Activated CD8-positive, alpha-beta memory T cell treated with anti-CD3 and anti-CD28 coated beads, Interleukin-2, amount 10 ng/mL, durations not matched to agents 7 days and 5 days (primary cell): ENCODE measurements at regions not wholly inside any gene's neighbourhood (a gene's known extent, or its start where the extent isn't known, plus 50 kb on each side); places are given as distances from the start of the nearest gene placed in this dataset.

ENCODE experiments used
- ATAC-seq: fragments of 150-1000 bp; cut with Tn5 transposase; one replicate; pipeline ENCODE4 v1.10.0; 2021; ENCODE audit warnings: moderate library complexity
- CTCF ChIA-PET: fragments of 350-600 bp; sonication (Branson Sonifier 250); formaldehyde crosslinking; loops from one replicate; lab custom pipeline; 2021; ENCODE audit warnings: antibody characterized with exemption; lab: Charles Lee
- DNase-seq: peaks from one replicate; pipeline ENCODE4 v3.0.0-alpha.2; 2020
- H3K27ac Mint-ChIP-seq: one replicate; pipeline ENCODE4 v1.8.0; 2021; ENCODE audit warnings: mild to moderate bottlenecking, mixed read lengths
- H3K27me3 Mint-ChIP-seq: one replicate; pipeline ENCODE4 v1.8.0; 2021; ENCODE audit warnings: mixed read lengths
- H3K36me3 Mint-ChIP-seq: one replicate; pipeline ENCODE4 v1.8.0; 2021; ENCODE audit warnings: mild to moderate bottlenecking, mixed read lengths
- H3K4me1 Mint-ChIP-seq: one replicate; pipeline ENCODE4 v1.8.0; 2021; ENCODE audit warnings: mixed read lengths
- H3K4me3 Mint-ChIP-seq: one replicate; pipeline ENCODE4 v1.8.0; 2021; ENCODE audit warnings: mild to moderate bottlenecking, moderate library complexity, mixed read lengths
- H3K9me3 Mint-ChIP-seq: one replicate; pipeline ENCODE4 v1.8.0; 2022; ENCODE audit warnings: low read depth, mixed read lengths

DNA sequence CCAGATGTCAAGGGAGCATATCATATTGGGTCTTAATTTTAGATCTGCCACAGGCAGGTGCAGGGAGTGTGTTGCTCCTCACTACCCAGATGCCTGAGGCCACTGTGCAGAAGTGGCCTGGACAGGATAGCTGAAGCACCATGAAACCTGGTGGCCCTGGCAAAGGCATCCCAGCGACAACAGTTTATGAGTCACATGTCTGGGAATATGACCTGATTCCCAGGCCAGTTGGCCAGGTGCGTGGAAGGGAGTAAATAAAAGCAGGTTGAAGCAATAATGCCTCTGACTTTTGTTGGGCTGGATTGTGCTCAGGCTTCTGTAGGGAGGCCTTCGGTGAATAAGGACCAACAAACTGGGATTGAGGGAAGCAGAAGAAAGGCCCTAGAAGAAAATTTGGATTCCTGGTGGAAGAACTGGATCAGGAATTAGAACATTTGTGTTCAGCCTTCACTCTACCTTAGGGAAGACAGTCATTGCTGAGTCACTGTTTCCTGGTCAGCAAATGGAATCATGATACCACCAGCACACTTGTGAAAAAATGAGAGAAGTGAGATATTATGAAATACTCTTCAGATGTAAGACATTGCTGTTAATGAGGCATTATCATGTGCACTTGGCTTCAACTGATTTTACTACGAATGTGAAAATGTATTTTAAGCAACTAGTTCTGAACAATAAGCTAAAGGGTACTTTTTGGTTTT is 78.4 kb upstream of the ZNF516 start:
- CTCF ChIA-PET = interaction anchor here (0.5 to 0.7 kb wide), 2 partner anchors 175 to 229 kb away, joined by 3 read pairs; no protein-coding TSS in a partner anchor
- no peaks in the 10 kb centered on the region for H3K36me3 Mint-ChIP-seq
- H3K27me3 Mint-ChIP-seq = peaks cover 29% of the 10 kb centered on the region
- no peaks in the 10 kb centered on the region for H3K4me1 Mint-ChIP-seq
- H3K27ac Mint-ChIP-seq = no peak overlapping the region
- no peak overlapping the region for H3K4me3 Mint-ChIP-seq
- DNase-seq (no peak), ATAC-seq (no peak)
- H3K9me3 Mint-ChIP-seq = no peaks in the 10 kb centered on the region

GRCh38 chr18:76572518-76573247 is 77.6 kb upstream of the ZNF516 start:
- Mint-ChIP-seq H3K27me3 (peaks cover 24% of the 10 kb centered on the region), H3K4me1 (no peaks in the 10 kb centered on the region), H3K9me3 (no peaks in the 10 kb centered on the region), H3K27ac (no peak overlapping the region), H3K4me3 (no peak overlapping the region), H3K36me3 (no peaks in the 10 kb centered on the region)
- no peak for ATAC-seq
- DNase-seq = no peak
- CTCF ChIA-PET = interaction anchor here (0.7 kb wide), 1 partner anchor 174 kb away, joined by 3 read pairs; no protein-coding TSS in a partner anchor

GRCh38 chr18:76571689-76572088 is 76.6 kb upstream of the ZNF516 start:
- Mint-ChIP-seq H3K27me3 (peaks cover 24% of the 10 kb centered on the region), H3K36me3 (no peaks in the 10 kb centered on the region), H3K27ac (no peak overlapping the region), H3K9me3 (no peaks in the 10 kb centered on the region), H3K4me3 (no peak overlapping the region), H3K4me1 (no peaks in the 10 kb centered on the region)
- DNase-seq (no peak), ATAC-seq (no peak)
- CTCF ChIA-PET = no interaction called here

- H3K27me3 Mint-ChIP-seq = peaks cover 19% of the 10 kb centered on the region
- CTCF ChIA-PET = no interaction called here
- DNase-seq = no peak
- H3K4me3 Mint-ChIP-seq = no peak overlapping the region
- H3K4me1 Mint-ChIP-seq = no peaks in the 10 kb centered on the region
- no peaks in the 10 kb centered on the region for H3K36me3 Mint-ChIP-seq
- no peaks in the 10 kb centered on the region for H3K9me3 Mint-ChIP-seq
- no peak overlapping the region for H3K27ac Mint-ChIP-seq
- no peak for ATAC-seq
These were observed 75.8 kb upstream of the ZNF516 start for GRCh38 chr18:76570856-76571255.

GRCh38 chr18:76569644-76570419 is 74.8 kb upstream of the ZNF516 start:
- Mint-ChIP-seq H3K4me1 (no peaks in the 10 kb centered on the region), H3K36me3 (no peaks in the 10 kb centered on the region), H3K27me3 (peaks cover 18% of the 10 kb centered on the region), H3K27ac (no peak overlapping the region), H3K4me3 (no peak overlapping the region), H3K9me3 (no peaks in the 10 kb centered on the region)
- ATAC-seq = no peak
- no peak for DNase-seq
- CTCF ChIA-PET = no interaction called here

- H3K27me3 Mint-ChIP-seq = peaks cover 16% of the 10 kb centered on the region
- no peak overlapping the region for H3K4me3 Mint-ChIP-seq
- H3K36me3 Mint-ChIP-seq = no peaks in the 10 kb centered on the region
- H3K9me3 Mint-ChIP-seq = no peaks in the 10 kb centered on the region
- DNase-seq = no peak
- H3K4me1 Mint-ChIP-seq = no peaks in the 10 kb centered on the region
- no peak for ATAC-seq
- CTCF ChIA-PET = no interaction called here
- H3K27ac Mint-ChIP-seq = no peak overlapping the region
These were observed 73.7 kb upstream of the ZNF516 start for GRCh38 chr18:76568731-76569130.

DNA sequence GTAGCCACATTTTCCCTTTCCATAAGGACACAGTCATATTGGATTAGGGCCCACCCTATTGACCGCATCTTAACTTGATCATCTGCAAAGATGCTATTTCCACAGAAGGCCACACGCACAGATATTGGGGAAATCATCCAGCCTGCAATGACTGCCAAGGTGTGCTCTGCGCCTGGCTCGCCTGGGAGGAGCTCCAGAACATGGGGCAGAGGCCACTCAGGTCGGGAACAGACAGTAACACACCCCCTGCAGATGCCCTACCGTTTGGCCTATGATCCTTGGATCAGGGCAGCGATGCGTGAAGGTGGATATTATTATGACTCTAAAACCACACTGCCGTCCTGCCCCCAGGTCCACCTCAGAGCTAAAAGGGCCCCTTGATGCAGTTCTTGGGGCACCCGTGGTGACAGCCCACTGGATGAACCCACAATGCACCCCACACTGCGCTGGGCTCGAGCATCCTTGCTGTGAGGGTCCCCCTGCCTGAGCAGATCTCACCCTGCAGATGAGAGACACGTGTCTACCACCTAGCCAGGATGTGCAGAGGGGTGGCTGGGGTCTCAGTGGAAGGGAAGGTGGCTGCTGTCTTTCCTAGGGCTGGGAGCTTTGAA is 72.9 kb upstream of the ZNF516 start:
- ATAC-seq (no peak), DNase-seq (no peak)
- H3K27ac Mint-ChIP-seq = no peak overlapping the region

DNA sequence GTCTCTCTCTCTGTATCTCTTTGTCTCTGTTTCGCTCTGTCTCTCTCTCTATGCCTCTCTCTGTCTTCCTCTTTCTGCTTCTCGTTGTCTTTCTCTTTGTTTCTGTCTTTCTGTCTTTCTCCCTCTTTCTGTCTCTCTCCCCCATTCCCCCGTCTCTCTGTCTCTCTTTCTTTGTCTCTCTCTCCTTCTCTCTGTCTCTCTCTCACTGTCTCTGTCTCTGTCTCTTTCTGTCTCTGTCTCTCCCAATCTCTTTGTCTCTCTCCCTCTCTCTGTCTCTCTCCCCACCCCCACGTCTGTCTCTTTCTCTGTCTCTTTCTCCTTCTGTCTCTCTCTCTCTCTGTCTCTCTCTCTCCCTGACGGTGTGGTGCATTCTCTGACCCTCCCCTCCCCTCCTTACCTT is 71.9 kb upstream of the ZNF516 start:
- no peaks in the 10 kb centered on the region for H3K9me3 Mint-ChIP-seq
- no peak overlapping the region for H3K27ac Mint-ChIP-seq
- ATAC-seq (no peak), DNase-seq (no peak)
- peaks cover 13% of the 10 kb centered on the region for H3K27me3 Mint-ChIP-seq
- CTCF ChIA-PET = no interaction called here
- H3K4me1 Mint-ChIP-seq = no peaks in the 10 kb centered on the region
- H3K36me3 Mint-ChIP-seq = no peaks in the 10 kb centered on the region
- no peak overlapping the region for H3K4me3 Mint-ChIP-seq

More for the DNA sequence above, 72.9 kb upstream of the ZNF516 start:
- Mint-ChIP-seq H3K9me3 (no peaks in the 10 kb centered on the region), H3K36me3 (no peaks in the 10 kb centered on the region), H3K4me3 (no peak overlapping the region), H3K4me1 (no peaks in the 10 kb centered on the region), H3K27me3 (peaks cover 13% of the 10 kb centered on the region)
- CTCF ChIA-PET = no interaction called here

- ATAC-seq (no peak), DNase-seq (no peak)
- CTCF ChIA-PET = no interaction called here
- Mint-ChIP-seq H3K27ac (no peak overlapping the region), H3K27me3 (peaks cover 13% of the 10 kb centered on the region), H3K4me3 (no peak overlapping the region), H3K36me3 (no peaks in the 10 kb centered on the region), H3K4me1 (no peaks in the 10 kb centered on the region), H3K9me3 (no peaks in the 10 kb centered on the region)
These were observed 70.5 kb upstream of the ZNF516 start for GRCh38 chr18:76565238-76566173.

GRCh38 chr18:76564655-76565237 is 69.7 kb upstream of the ZNF516 start:
- H3K27me3 Mint-ChIP-seq = peaks cover 11% of the 10 kb centered on the region
- no peaks in the 10 kb centered on the region for H3K36me3 Mint-ChIP-seq
- ATAC-seq (no peak), DNase-seq (no peak)
- no peak overlapping the region for H3K27ac Mint-ChIP-seq
- no peaks in the 10 kb centered on the region for H3K9me3 Mint-ChIP-seq
- CTCF ChIA-PET = no interaction called here
- H3K4me1 Mint-ChIP-seq = no peaks in the 10 kb centered on the region
- no peak overlapping the region for H3K4me3 Mint-ChIP-seq

DNA sequence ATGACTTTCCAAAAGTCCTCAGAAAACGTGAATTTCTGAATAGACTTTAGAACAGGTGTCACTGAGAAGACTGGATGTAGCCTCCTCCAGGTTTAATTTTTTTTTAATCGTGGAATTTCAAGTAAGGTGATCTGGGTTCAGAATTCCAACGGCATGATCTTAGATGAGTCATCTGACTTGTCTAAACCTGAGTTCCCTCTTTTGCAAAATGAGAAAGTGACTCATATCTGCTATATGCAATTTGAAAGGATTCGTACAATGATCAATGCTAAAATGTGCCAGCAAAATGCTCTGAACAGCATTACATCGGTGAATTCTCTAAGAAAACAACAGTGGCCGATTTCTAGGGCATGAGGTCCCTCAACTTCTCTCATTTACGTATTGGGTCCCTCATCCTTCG is 69.1 kb upstream of the ZNF516 start:
- Mint-ChIP-seq H3K4me3 (no peak overlapping the region), H3K9me3 (no peaks in the 10 kb centered on the region), H3K4me1 (no peaks in the 10 kb centered on the region), H3K36me3 (no peaks in the 10 kb centered on the region), H3K27ac (no peak overlapping the region), H3K27me3 (peaks cover 11% of the 10 kb centered on the region)
- DNase-seq (no peak), ATAC-seq (no peak)
- CTCF ChIA-PET = no interaction called here

- H3K27me3 Mint-ChIP-seq = peaks cover 11% of the 10 kb centered on the region
- H3K4me3 Mint-ChIP-seq = no peak overlapping the region
- H3K27ac Mint-ChIP-seq = no peak overlapping the region
- H3K9me3 Mint-ChIP-seq = no peaks in the 10 kb centered on the region
- DNase-seq (no peak), ATAC-seq (no peak)
- H3K36me3 Mint-ChIP-seq = no peaks in the 10 kb centered on the region
- H3K4me1 Mint-ChIP-seq = no peaks in the 10 kb centered on the region
- CTCF ChIA-PET = no interaction called here
These were observed 67.5 kb upstream of the ZNF516 start for GRCh38 chr18:76562286-76563122.
